GM21576 (cell line): ENCODE measurements at regions not wholly inside any gene's neighbourhood (a gene's known extent, or its start where the extent isn't known, plus 50 kb on each side); places are given as distances from the start of the nearest gene placed in this dataset.
"Not testable (repeated sequence)": the region's sequence is repeated elsewhere in the genome, so short reads cannot be mapped to it uniquely, and the experiment has no call there.

Experiments
- ATAC-seq: cut with Tn5 transposase; IDR thresholded peaks from one replicate; pipeline ENCODE4 v1.9.1; 2021; ENCODE audit warnings: mild to moderate bottlenecking, moderate library complexity; ENCODE audit not compliant: unreplicated experiment

DNA sequence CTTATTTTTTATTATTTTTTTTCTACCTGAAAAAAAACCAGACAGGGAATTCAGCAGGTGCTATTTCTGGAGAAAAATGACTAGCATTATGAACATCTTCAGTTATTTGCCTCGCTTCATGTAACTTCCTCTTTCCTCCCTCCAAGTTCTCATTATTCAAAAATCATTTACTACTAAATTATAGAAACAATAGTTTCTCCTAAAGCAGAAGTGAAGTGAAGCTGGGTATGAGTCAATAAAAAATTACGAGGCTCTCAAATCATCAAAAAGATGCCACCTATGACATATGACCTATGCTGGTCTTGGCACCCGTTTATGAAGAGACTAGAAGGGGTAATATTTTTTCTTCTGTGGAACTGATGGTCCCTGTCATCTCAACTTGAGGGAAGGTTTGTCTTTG, 145.0 kb upstream of the AADAT start:
- no peak for ATAC-seq

- ATAC-seq = no peak
Observed at GRCh38 chr4:170231377-170231776, 141.6 kb upstream of the AADAT start.

DNA sequence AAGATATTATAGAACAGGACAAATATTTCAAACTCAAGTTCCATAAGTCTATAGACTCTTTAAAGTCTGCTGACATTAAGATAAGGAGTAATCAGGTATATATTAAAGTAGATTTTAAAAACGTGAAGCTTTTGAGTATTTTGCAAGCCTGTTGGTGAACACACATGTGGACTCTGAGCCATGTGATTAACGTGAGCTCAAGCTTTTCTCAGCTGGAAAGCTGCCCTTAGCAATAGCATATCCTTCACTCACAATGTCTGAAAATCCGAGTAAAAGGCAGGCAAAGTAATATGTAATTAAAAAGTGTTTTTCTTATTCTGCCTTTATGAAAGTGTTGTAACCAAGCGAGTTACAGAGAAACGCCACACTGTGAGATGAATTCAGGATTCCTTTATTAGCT, 140.5 kb upstream of the AADAT start:
- ATAC-seq = no peak

DNA sequence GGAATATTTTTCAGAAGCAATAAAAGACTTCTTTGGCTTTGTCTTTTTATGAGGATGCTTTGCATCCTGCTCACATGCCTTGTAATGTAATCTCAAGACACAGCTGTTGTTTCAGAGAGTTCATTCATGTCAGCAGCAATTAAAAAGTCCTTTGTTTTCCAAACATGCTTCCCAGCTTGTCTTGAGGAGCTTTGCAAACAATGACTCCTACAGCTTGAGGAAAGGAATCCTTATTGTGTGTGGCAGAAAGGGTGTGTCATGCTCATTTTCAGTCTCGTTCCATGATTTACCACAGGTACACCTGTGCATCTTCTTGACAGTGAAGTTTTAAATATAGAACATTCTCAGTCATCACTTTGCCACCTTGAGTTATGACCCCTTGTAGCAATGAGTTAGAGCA, 139.2 kb upstream of the AADAT start:
- ATAC-seq = no peak

DNA sequence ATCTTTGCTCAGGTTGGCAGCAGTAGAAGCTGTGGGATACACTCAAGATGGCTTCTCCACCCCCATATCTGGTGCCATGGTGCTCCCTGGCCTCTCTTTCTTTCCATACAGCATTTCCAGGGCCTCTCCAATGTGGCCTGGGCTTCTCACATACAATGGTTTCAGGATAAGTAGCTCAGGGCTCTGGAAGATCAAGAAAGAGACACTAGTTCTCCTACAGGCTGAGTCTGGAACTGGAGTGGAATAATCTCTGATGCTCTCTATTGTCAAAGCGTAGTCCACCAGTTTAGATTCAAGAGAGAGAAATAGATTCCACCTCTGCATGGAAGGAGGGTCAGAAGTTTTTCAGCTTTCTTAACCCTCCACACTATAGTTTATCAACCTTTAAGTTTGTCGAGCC, 138.2 kb upstream of the AADAT start:
- ATAC-seq = no peak

DNA sequence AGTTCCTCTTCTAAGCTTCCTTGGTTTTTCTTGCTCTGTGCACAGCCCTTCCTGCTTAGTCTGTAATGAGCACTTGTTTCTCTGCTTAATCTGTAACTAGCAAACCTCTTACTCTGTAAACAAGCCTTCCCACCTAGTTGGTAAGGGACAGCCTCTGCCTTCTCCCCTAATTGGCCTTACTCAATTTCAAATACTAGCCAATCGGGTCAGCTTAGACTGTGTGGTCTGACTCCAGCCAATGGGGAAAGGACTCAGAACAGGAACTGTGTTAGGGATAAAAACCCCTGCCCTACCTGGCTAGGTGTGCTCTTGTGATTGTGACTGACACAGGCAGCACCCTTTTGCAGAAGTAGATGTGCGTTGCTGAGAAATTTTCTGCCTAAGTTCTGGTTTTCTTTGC, 136.5 kb upstream of the AADAT start:
- no peak for ATAC-seq

DNA sequence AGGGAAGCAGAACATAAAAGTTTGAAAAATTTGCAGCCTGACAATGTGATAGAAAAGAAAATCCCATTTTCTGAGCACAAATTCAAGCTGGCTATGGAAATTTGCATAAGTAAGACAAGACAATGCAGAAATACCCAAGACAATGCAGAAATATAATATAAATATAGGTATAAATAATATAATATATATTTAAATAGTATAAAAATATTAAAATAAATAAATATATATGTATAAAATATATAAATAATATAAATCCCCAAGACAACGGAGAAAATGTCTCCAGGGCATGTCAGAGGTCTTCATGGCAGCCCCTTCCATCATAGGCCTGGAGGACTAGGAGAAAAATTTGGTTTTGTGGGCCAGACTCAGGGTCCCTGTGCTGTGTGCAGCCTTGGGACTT, 125.0 kb upstream of the AADAT start:
- no peak for ATAC-seq

DNA sequence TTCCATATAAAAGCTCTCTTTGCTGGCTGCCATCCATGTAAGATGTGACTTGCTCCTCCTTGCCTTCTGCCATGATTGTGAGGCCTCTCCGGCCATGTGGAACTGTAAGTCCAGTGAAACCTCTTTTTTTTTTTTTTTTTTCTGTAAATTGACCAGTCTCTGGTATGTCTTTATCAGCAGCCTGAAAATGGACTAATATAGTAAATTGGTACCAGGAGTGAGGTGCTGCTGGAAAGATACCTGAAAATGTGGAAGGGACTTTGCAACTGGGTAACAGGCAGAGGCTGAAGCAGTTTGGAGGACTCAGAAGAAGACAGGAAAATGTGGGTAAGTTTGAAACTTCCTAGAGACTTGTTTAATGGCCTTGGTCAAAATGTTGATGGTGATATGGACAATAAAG, 124.3 kb upstream of the AADAT start:
- no peak for ATAC-seq

DNA sequence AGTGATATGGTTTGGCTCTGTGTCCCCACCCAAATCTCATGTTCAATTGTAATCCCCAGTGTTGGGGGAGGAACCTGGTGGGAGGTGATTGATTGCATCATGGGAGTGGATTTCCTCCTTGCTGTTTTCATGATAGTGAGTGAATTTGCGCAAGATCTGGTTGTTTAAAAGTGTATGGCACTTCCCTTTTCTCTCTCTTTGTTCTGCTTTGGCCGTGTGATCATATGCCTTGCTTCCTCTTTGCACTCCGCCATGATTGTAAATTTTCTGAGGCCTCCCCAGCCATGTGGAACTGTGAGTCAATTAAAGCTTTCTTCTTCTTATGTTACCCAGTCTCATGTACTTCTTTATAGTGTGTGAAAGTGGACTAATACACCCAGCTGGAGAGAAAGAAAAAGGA, 113.0 kb upstream of the AADAT start:
- no peak for ATAC-seq

- ATAC-seq = no peak
Observed at GRCh38 chr4:170198747-170199146, 109.0 kb upstream of the AADAT start.

- not testable (repeated sequence) for ATAC-seq
Observed at GRCh38 chr4:170194794-170195193, 105.0 kb upstream of the AADAT start.

DNA sequence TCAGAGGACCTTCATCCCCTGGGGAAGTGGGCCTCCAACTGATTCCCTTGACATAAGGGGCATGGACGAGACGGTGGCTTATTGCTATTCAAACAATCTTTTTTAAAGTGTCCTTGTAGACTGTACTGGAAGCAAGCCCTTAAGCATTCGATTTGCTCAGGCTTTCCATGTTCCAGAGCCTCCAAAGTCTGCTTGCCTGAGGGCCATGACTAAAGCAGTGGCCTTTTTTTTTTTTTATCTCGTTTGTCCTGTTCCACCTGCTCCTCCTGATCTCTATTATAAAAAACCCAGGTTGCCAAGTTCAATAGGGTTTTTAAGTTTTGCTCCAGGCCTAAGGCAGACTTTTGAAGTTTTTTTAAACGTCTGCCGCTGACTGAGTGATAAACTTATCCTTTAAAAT, 103.7 kb upstream of the AADAT start:
- no peak for ATAC-seq

DNA sequence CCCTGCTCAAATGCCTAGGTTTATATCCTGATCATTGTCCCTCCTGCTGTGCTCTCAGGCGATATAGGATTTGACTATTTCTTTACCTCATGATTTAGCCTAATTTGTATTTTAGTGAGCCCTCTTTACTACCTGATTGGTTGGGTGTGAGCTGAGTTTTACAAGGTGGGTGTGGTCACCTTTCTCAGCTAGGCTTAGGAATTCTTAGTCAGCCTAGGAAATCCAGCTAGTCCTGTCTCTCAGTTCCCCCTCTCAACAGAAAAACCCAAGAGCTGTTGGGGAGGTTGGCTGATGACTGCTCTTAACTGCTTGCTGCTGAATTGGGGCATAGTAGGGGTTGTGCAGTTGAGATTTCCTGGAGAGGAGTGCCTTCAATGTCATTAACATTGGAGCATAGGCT, 100.5 kb upstream of the AADAT start:
- no peak for ATAC-seq

DNA sequence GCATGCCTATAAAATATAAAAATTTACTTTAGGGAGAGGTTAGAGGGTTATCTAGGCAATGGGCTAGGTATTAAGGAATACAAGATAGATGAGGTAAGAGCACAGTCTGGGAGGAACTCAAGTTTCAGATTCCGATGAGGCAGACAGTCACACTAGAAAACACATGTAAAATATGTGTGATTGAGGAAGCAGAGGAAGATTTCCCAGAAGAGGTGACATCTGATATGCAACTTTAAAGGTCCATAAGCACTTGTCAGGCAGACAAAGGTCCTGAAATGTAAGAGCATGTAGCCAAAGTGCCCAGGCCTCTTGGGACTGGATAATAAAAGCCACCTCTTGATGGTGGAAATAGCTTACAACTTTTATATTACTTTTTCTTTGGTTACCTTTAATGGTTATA, 81.1 kb upstream of the AADAT start:
- ATAC-seq = no peak

DNA sequence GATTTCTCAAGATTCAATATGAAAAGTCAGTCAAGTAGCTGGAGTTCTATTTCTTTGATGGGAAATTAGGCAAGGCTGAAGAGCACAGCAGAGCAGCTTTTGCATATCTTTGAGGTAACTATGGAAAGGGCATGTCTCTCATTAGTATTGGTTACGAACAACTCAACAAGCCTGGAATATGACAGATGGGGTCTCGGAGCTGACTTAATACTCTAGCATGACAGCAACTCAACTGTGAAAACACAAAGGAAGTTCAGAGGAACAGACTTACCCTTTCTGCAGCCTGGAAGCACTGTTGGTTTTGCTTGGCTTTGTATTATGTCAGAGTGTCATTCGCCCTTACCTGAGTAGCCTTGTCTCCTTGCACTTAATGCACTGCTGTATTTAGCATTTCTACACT, 79.9 kb upstream of the AADAT start:
- no peak for ATAC-seq

DNA sequence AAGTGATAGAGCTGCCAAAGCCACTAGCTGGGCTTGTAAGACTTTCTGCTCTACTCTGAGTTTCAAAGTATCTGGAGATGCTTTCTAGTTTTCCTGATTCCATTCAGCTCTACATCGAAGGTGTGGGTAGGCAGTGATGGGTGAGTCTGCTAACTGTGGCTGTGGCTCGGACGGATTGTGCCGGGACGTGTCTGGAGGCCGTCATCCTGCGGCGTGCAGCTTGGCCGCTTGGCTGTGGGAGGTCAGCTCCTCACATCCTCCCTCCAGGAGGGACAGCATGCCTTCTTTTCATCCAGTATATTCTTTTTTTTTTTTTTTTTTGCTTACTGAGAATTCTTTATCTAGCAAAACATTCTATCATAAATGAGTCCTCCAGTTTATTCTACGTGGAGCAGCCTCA, 77.9 kb upstream of the AADAT start:
- no peak for ATAC-seq

DNA sequence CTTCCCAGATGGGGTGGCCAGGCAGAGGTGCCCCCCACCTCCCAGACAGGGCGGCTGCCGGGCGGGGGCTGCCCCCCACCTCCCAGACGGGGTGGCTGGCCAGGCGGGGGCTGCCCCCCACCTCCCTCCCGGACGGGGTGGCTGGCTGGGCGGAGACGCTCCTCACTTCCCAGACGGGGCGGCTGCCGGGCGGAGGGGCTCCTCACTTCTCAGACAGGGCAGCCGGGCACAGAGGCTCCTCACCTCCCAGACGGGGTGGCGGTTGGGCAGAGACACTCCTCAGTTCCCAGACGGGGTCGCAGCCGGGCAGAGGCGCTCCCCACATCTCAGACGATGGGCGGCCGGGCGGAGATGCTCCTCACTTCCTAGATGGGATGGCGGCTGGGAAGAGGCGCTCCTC, 76.4 kb upstream of the AADAT start:
- not testable (repeated sequence) for ATAC-seq

DNA sequence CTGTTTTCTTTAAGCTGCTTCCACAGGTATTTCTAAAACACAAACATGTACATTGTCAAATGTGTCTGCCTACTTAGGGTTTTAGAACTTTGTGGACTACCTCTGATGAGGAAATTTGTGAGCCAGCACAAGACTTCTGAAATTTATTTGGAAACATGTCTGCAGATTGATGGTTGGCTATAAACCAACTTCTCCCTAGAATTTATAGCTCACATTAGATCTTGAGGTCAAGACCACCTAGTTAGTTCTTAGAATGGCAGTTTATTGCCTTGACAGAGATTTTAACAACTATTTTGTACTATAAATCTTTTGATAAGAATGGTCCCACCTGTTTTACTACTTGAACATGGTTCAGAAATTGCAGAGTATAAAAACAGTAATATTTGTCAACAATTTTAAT, 72.7 kb upstream of the AADAT start:
- ATAC-seq = no peak

GRCh38 chr4:170157670-170158069, 67.9 kb upstream of the AADAT start:
- ATAC-seq = no peak

DNA sequence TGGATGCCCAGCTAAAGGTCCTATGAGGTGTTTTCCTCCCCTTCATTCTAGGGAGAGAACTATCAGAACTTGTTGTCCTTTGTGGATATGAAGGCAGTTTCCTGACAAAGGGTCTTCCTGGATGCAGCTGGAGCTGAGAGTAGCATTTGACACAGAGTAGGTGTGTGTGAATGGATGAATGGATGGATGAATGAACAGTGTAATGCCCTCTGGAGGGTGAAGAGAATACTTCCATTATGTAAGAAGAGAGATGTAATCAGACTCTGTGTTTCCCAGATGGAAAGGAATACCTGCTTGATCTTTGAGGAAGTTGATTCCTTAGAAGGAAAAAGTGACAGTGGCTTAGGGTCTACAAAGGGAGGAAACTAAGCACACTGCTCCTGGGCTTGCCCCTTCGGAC, 55.4 kb upstream of the AADAT start:
- no peak for ATAC-seq

DNA sequence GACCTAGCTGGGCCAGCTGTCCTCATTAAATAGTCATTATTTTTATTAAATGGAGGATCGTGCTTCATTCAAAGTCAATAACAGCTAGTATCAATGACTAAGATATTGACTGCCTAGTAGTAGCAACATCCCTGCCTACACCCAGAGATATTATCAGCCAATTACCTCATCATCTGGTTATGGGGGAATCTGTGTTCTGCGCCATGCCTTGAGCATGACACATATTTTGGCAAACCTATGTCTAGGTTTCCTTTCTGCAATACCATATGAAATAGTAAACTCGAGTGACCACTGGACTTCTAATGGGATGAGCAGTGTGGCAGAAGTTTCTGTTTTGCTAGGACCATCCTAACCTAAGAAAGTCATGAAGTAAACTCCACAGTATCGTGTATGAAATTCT, 50.0 kb upstream of the AADAT start:
- no peak for ATAC-seq
